ENCODE measurements at regions not wholly inside any gene's neighbourhood (a gene's known extent, or its start where the extent isn't known, plus 50 kb on each side); places are given as distances from the start of the nearest gene placed in this dataset.

GRCh38 chr10:2222631-2223030, 485.3 kb upstream of the ADARB2 start:
- no peaks in the 10 kb centered on the region for H3K27me3 ChIP-seq
- no peak for TF ChIP-seq CTCF (IDR thresholded peaks at IDR 0.05; ENCODE audit: low read depth, low read length)
- no peaks in the 10 kb centered on the region for H3K4me1 ChIP-seq (ENCODE audit: low read depth)
- DNase-seq (ENCODE audit: low read depth in 1 of 2, low spot score in 1 of 2) = no peak
- no peaks in the 10 kb centered on the region for H3K36me3 ChIP-seq
- H3K9me3 ChIP-seq (ENCODE audit: low read depth) = no peaks in the 10 kb centered on the region
- H3K27ac ChIP-seq = no peak overlapping the region
- H3K4me3 ChIP-seq = no peak overlapping the region

- no peaks in the 10 kb centered on the region for H3K27me3 ChIP-seq
- H3K9me3 ChIP-seq (ENCODE audit: low read depth) = no peaks in the 10 kb centered on the region
- no peaks in the 10 kb centered on the region for H3K36me3 ChIP-seq
- peaks cover 6% of the 10 kb centered on the region for H3K4me1 ChIP-seq (ENCODE audit: low read depth)
- no peak for DNase-seq (ENCODE audit: low read depth in 1 of 2, low spot score in 1 of 2)
- no peak for TF ChIP-seq CTCF (IDR thresholded peaks at IDR 0.05; ENCODE audit: low read depth, low read length)
- no peak overlapping the region for H3K4me3 ChIP-seq
- H3K27ac ChIP-seq = no peak overlapping the region
These were observed 477.5 kb upstream of the ADARB2 start for GRCh38 chr10:2214805-2215204.

GRCh38 chr10:2214092-2214491, 476.8 kb upstream of the ADARB2 start:
- no peak for TF ChIP-seq CTCF (IDR thresholded peaks at IDR 0.05; ENCODE audit: low read depth, low read length)
- DNase-seq (ENCODE audit: low read depth in 1 of 2, low spot score in 1 of 2) = peak in 1 of 2 donors; percentile 1
- Histone ChIP-seq H3K4me1 (ENCODE audit: low read depth) (peaks cover 9% of the 10 kb centered on the region), H3K36me3 (no peaks in the 10 kb centered on the region), H3K4me3 (no peak overlapping the region), H3K9me3 (ENCODE audit: low read depth) (no peaks in the 10 kb centered on the region), H3K27ac (no peak overlapping the region), H3K27me3 (no peaks in the 10 kb centered on the region)

- H3K4me1 ChIP-seq (ENCODE audit: low read depth) = peaks cover 9% of the 10 kb centered on the region
- no peak for DNase-seq (ENCODE audit: low read depth in 1 of 2, low spot score in 1 of 2)
- no peak overlapping the region for H3K4me3 ChIP-seq
- H3K27me3 ChIP-seq = no peaks in the 10 kb centered on the region
- H3K27ac ChIP-seq = no peak overlapping the region
- no peaks in the 10 kb centered on the region for H3K9me3 ChIP-seq (ENCODE audit: low read depth)
- no peaks in the 10 kb centered on the region for H3K36me3 ChIP-seq
- TF ChIP-seq CTCF (IDR thresholded peaks at IDR 0.05; ENCODE audit: low read depth, low read length) = no peak
These were observed 475.0 kb upstream of the ADARB2 start for GRCh38 chr10:2212244-2212834.

GRCh38 chr10:2210088-2210487, 472.8 kb upstream of the ADARB2 start:
- H3K9me3 ChIP-seq (ENCODE audit: low read depth) = no peaks in the 10 kb centered on the region
- TF ChIP-seq CTCF (IDR thresholded peaks at IDR 0.05; ENCODE audit: low read depth, low read length) = no peak
- H3K4me1 ChIP-seq (ENCODE audit: low read depth) = peaks cover 9% of the 10 kb centered on the region
- H3K27me3 ChIP-seq = no peaks in the 10 kb centered on the region
- H3K4me3 ChIP-seq = no peak overlapping the region
- H3K36me3 ChIP-seq = no peaks in the 10 kb centered on the region
- no peak for DNase-seq (ENCODE audit: low read depth in 1 of 2, low spot score in 1 of 2)
- no peak overlapping the region for H3K27ac ChIP-seq

- no peak for TF ChIP-seq CTCF (IDR thresholded peaks at IDR 0.05; ENCODE audit: low read depth, low read length)
- Histone ChIP-seq H3K9me3 (ENCODE audit: low read depth) (no peaks in the 10 kb centered on the region), H3K4me3 (no peak overlapping the region), H3K27ac (no peak overlapping the region), H3K36me3 (no peaks in the 10 kb centered on the region), H3K4me1 (ENCODE audit: low read depth) (peaks cover 9% of the 10 kb centered on the region), H3K27me3 (no peaks in the 10 kb centered on the region)
- no peak for DNase-seq (ENCODE audit: low read depth in 1 of 2, low spot score in 1 of 2)
These were observed 470.8 kb upstream of the ADARB2 start for GRCh38 chr10:2208106-2208505.

All from cardiac muscle cell (in vitro differentiated cells and primary cell).